ENCODE measurements at regions not wholly inside any gene's neighbourhood (a gene's known extent, or its start where the extent isn't known, plus 50 kb on each side); places are given as distances from the start of the nearest gene placed in this dataset.

DNA sequence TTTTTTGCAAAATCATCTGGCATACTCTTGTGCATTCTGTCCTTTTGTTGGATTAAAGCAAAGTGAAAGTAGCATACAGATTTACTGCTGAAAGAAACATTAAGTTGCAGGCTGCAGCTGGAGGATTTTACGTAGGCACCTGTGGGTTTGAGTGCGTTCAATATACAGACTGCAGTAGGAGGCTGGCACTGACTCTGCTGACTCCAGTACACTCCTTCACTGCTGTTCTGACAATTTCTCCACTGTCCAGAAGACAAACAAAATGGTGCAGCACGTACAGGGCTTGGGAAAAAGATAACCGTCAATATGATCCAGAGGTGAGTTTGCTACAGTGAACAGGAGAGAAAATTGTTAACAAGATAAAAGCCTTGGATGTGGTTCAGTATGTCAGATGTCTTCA lies 73.3 kb downstream of the TANC2 start (continued):
- TF ChIP-seq ZNF740 (CRISPR knock-in tag; IDR thresholded peaks at IDR 0.05) (no peak), ZNF740 (tag; IDR thresholded peaks at IDR 0.05) (no peak), HOMEZ (CRISPR knock-in tag; IDR thresholded peaks at IDR 0.05) (no peak), MCM2 (IDR thresholded peaks at IDR 0.05; ENCODE audit: low read depth) (no peak), ZNF134 (CRISPR knock-in tag; conservative IDR thresholded peaks at IDR 0.05) (no peak)
- TF ChIP-seq, protein P1, sequence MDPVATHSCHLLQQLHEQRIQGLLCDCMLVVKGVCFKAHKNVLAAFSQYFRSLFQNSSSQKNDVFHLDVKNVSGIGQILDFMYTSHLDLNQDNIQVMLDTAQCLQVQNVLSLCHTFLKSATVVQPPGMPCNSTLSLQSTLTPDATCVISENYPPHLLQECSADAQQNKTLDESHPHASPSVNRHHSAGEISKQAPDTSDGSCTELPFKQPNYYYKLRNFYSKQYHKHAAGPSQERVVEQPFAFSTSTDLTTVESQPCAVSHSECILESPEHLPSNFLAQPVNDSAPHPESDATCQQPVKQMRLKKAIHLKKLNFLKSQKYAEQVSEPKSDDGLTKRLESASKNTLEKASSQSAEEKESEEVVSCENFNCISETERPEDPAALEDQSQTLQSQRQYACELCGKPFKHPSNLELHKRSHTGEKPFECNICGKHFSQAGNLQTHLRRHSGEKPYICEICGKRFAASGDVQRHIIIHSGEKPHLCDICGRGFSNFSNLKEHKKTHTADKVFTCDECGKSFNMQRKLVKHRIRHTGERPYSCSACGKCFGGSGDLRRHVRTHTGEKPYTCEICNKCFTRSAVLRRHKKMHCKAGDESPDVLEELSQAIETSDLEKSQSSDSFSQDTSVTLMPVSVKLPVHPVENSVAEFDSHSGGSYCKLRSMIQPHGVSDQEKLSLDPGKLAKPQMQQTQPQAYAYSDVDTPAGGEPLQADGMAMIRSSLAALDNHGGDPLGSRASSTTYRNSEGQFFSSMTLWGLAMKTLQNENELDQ (CRISPR knock-in tag; IDR thresholded peaks at IDR 0.05; ENCODE audit: borderline replicate concordance): no peak
